CD14-positive monocyte (primary cell): ENCODE measurements at regions not wholly inside any gene's neighbourhood (a gene's known extent, or its start where the extent isn't known, plus 50 kb on each side); places are given as distances from the start of the nearest gene placed in this dataset.

Experiments
- DNase-seq, 3 donors: peaks; one replicate each; pipeline ENCODE4 v3.0.0-alpha.2; 2011 to 2022
- H2AFZ ChIP-seq: 2 replicates; pipeline ENCODE4 v1.6.0; 2012; ENCODE audit warnings: mild to moderate bottlenecking, low read depth, low read length, inconsistent platforms; ENCODE audit not compliant: insufficient read depth, poor library complexity, severe bottlenecking
- H3K27ac ChIP-seq, 2 donors: 1 replicate in 1 of 2; 2 replicates in 1 of 2; pipeline ENCODE4 v1.5.1; 2012 to 2013; ENCODE audit warnings: low read length in 2 of 2, control low read depth in 1 of 2, inconsistent platforms in 1 of 2, low read depth in 1 of 2, mild to moderate bottlenecking in 1 of 2
- H3K27me3 ChIP-seq, 2 donors: one replicate each; pipeline versions ENCODE4 v1.6.0 to v1.6.1; 2011 to 2013; ENCODE audit warnings: low read length in 2 of 2; ENCODE audit not compliant: control insufficient read depth in 2 of 2, insufficient read depth in 2 of 2
- H3K36me3 ChIP-seq, 2 donors: replicated peaks in 1 of 2; 1 replicate in 1 of 2; 2 replicates in 1 of 2; pipeline versions ENCODE4 v1.5.1 to v1.6.1; 2012 to 2013; ENCODE audit warnings: low read length in 2 of 2, control low read depth in 1 of 2, inconsistent platforms in 1 of 2, mild to moderate bottlenecking in 1 of 2; ENCODE audit not compliant: insufficient read depth in 2 of 2, control insufficient read depth in 1 of 2
- H3K4me1 ChIP-seq, 2 donors: 1 replicate in 1 of 2; 2 replicates in 1 of 2; pipeline versions ENCODE4 v1.5.1 to v1.6.1; 2012 to 2013; ENCODE audit warnings: low read length in 2 of 2, control low read depth in 1 of 2, inconsistent platforms in 1 of 2, mild to moderate bottlenecking in 1 of 2, moderate library complexity in 1 of 2; ENCODE audit not compliant: insufficient read depth in 2 of 2, control insufficient read depth in 1 of 2
- H3K4me2 ChIP-seq: replicated peaks from 2 replicates; pipeline ENCODE3; 2012; ENCODE audit warnings: low read length, moderate library complexity, mild to moderate bottlenecking; ENCODE audit not compliant: poor library complexity, severe bottlenecking; ENCODE audit errors: extremely low read depth
- H3K4me3 ChIP-seq, 3 experiments: fragments of 200-600 bp in 1 of 3; sonication (generic) in 1 of 3; replicated peaks in 1 of 3; 1 replicate in 2 of 3; 2 replicates in 1 of 3; pipeline ENCODE4 v1.5.1; 2011 to 2013; ENCODE audit warnings: low read length in 3 of 3, mild to moderate bottlenecking in 3 of 3, control low read depth in 2 of 3, low read depth in 2 of 3, inconsistent platforms in 1 of 3, moderate library complexity in 1 of 3
- H3K79me2 ChIP-seq: 2 replicates; pipeline ENCODE4 v1.6.0; 2012; ENCODE audit warnings: mild to moderate bottlenecking, control low read depth, inconsistent platforms, low read length, moderate library complexity; ENCODE audit not compliant: insufficient read depth
- H3K9ac ChIP-seq: 2 replicates; pipeline ENCODE4 v1.6.0; 2017; ENCODE audit warnings: low read length, mild to moderate bottlenecking; ENCODE audit not compliant: insufficient read depth, poor library complexity, severe bottlenecking
- H3K9me3 ChIP-seq, 2 donors: replicated peaks in 1 of 2; 1 replicate in 1 of 2; 2 replicates in 1 of 2; pipeline versions ENCODE4 v1.5.1 to v1.6.1; 2012 to 2013; ENCODE audit warnings: low read length in 2 of 2, control low read depth in 1 of 2; ENCODE audit not compliant: control insufficient read depth in 1 of 2, insufficient read depth in 1 of 2
- H4K20me1 ChIP-seq: 2 replicates; pipeline ENCODE4 v1.6.0; 2012; ENCODE audit warnings: mild to moderate bottlenecking, low read length, control low read depth, moderate library complexity; ENCODE audit not compliant: insufficient read depth
- H3K27ac Mint-ChIP-seq, 7 donors: one replicate each; pipeline ENCODE4 v1.8.0; 2020; ENCODE audit warnings: mild to moderate bottlenecking in 7 of 7, mixed read lengths in 7 of 7, moderate library complexity in 6 of 7, inconsistent platforms in 2 of 7
- H3K27me3 Mint-ChIP-seq, 3 donors: one replicate each; pipeline ENCODE4 v1.8.0; 2021 to 2022; ENCODE audit warnings: low read depth in 3 of 3, mild to moderate bottlenecking in 3 of 3, mixed read lengths in 3 of 3, moderate library complexity in 3 of 3, inconsistent platforms in 1 of 3
- H3K36me3 Mint-ChIP-seq, 2 donors: one replicate each; pipeline ENCODE4 v1.8.0; 2020; ENCODE audit warnings: mixed read lengths in 2 of 2, inconsistent platforms in 1 of 2, mild to moderate bottlenecking in 1 of 2
- H3K4me1 Mint-ChIP-seq: one replicate; pipeline ENCODE4 v1.8.0; 2020; ENCODE audit warnings: mild to moderate bottlenecking, mixed read lengths
- H3K4me3 Mint-ChIP-seq, 2 donors: one replicate each; pipeline ENCODE4 v1.8.0; 2020; ENCODE audit warnings: mild to moderate bottlenecking in 2 of 2, mixed read lengths in 2 of 2, moderate library complexity in 1 of 2
- H3K9me3 Mint-ChIP-seq, 7 donors: one replicate each; pipeline ENCODE4 v1.8.0; 2020 to 2022; ENCODE audit warnings: mixed read lengths in 7 of 7, mild to moderate bottlenecking in 6 of 7, moderate library complexity in 6 of 7, inconsistent platforms in 2 of 7
- WGBS: methylation state at CpG from one replicate; pipeline ENCODE4 v1.1.5; 2013; ENCODE audit warnings: missing lambda C conversion rate; ENCODE audit not compliant: insufficient coverage; 5-methylcytosine and 5-hydroxymethylcytosine counted together
- intact Hi-C, 2 donors: fragments of 100-400 bp; cut with micrococcal nuclease; formaldehyde crosslinking; loops; one replicate each; pipeline versions ENCODE4 v1.15.0 to v1.15.1; 2023
- TF ChIP-seq, protein P1 (sequence below): fragments of 200-600 bp; IDR thresholded peaks from one replicate; pipeline ENCODE4 v1.8.0; 2022; ENCODE audit warnings: antibody characterized with exemption, mild to moderate bottlenecking

DNA sequence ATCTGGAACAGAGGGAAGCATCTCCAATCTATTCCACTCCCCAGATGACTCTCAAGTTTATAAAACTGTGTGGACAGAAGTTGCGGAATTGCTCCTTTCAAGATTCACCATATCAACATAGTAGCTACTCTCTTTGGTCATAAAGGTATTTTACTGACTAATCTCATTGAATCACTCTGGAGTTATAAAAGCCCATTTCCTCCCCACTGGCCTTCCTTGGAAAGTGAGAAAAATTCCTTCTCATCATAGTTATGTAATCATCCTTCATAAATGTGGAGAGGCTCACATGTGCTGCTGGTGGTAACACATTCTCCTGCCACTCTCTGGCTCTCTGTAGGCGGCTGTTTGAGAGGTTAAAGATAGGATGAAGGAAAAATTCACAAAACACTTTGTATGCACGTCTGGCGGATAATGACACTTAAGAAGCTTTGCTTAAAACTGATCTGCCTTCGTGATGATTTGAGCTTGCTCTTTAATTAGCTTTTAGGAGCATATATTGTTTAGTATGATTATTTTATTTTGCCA, 1034.0 kb upstream of the EEF2KMT start:
- no peak overlapping the region for H3K4me3 Mint-ChIP-seq
- H3K4me2 ChIP-seq: no peak overlapping the region
- H3K27ac ChIP-seq: no peak overlapping the region
- H3K4me1 Mint-ChIP-seq: no peaks in the 10 kb centered on the region
- H3K9me3 Mint-ChIP-seq: peaks cover 0 to 4% (median 2%) of the 10 kb centered on the region in 7 donors
- no peaks in the 10 kb centered on the region for H4K20me1 ChIP-seq
- no peak overlapping the region for H2AFZ ChIP-seq
- H3K4me3 ChIP-seq: no peak overlapping the region
- H3K4me1 ChIP-seq: no peaks in the 10 kb centered on the region
- no peak overlapping the region for H3K27ac Mint-ChIP-seq
- H3K36me3 ChIP-seq: no peaks in the 10 kb centered on the region
- intact Hi-C loops: no loop called here
- WGBS: no CpG with 5 or more reads among the region's 5 CpGs
- H3K36me3 Mint-ChIP-seq: no peaks in the 10 kb centered on the region
- H3K27me3 ChIP-seq: no peaks in the 10 kb centered on the region
- DNase-seq: no peak
- H3K27me3 Mint-ChIP-seq: no peaks in the 10 kb centered on the region
- TF ChIP-seq, protein P1, sequence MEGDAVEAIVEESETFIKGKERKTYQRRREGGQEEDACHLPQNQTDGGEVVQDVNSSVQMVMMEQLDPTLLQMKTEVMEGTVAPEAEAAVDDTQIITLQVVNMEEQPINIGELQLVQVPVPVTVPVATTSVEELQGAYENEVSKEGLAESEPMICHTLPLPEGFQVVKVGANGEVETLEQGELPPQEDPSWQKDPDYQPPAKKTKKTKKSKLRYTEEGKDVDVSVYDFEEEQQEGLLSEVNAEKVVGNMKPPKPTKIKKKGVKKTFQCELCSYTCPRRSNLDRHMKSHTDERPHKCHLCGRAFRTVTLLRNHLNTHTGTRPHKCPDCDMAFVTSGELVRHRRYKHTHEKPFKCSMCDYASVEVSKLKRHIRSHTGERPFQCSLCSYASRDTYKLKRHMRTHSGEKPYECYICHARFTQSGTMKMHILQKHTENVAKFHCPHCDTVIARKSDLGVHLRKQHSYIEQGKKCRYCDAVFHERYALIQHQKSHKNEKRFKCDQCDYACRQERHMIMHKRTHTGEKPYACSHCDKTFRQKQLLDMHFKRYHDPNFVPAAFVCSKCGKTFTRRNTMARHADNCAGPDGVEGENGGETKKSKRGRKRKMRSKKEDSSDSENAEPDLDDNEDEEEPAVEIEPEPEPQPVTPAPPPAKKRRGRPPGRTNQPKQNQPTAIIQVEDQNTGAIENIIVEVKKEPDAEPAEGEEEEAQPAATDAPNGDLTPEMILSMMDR: no peak
- no peaks in the 10 kb centered on the region for H3K9me3 ChIP-seq
- no peak overlapping the region for H3K9ac ChIP-seq
- no peaks in the 10 kb centered on the region for H3K79me2 ChIP-seq

DNA sequence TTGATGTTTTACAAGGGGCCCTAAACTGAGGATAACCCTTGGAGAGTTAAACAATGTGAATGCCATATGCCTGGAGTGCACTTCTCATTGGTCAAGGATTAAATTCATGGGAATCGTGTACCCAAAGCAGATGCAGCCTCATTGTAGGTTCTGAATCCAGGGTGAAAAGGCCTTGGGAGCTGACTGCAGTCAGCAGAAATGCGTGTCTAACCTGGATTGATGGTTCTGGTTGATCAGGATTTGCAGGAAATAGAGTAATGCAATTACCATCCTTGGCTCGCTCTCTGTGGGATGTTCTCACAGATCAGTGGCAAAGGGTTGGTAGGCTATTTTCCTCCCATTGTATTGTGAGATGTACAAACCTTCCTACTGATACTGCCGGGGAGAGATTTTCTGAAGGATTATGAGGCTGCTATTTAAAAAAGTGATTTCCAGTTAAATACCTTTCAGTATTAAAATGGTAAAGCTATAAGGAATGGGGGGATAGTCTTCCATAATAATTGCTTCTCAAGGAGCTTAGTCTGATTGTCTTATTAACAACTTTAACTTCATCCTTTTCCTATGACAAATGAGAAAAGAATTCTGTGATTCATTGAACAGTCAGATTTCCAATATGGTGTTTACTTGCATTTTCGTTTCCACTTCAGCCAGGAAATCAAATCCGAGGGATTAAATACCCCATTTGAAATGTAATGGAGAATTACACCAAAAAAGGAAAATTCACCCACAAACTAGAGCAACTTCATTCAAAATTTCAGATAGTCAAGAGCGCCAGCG, 1028.1 kb upstream of the EEF2KMT start:
- 43% methylated on average over 2 of the region's 8 CpGs for WGBS
- peaks cover 0 to 10% (median 2%) of the 10 kb centered on the region in 7 donors for H3K9me3 Mint-ChIP-seq

More for the DNA sequence above, 1028.1 kb upstream of the EEF2KMT start:
- Mint-ChIP-seq H3K4me3 (no peak overlapping the region), H3K36me3 (no peaks in the 10 kb centered on the region), H3K27ac (no peak overlapping the region), H3K4me1 (no peaks in the 10 kb centered on the region), H3K27me3 (peaks cover 0 to 1% (median 0%) of the 10 kb centered on the region in 3 donors)
- intact Hi-C loops: no loop called here
- no peak overlapping the region for H3K27ac ChIP-seq
- no peak overlapping the region for H3K9ac ChIP-seq
- H3K9me3 ChIP-seq: no peaks in the 10 kb centered on the region
- no peaks in the 10 kb centered on the region for H3K36me3 ChIP-seq
- H3K4me1 ChIP-seq: no peaks in the 10 kb centered on the region
- H2AFZ ChIP-seq: no peak overlapping the region
- H3K27me3 ChIP-seq: no peaks in the 10 kb centered on the region
- no peaks in the 10 kb centered on the region for H3K79me2 ChIP-seq
- TF ChIP-seq, protein P1: no peak
- no peak for DNase-seq
- no peak overlapping the region for H3K4me3 ChIP-seq
- H4K20me1 ChIP-seq: no peaks in the 10 kb centered on the region
- H3K4me2 ChIP-seq: no peak overlapping the region
